Central memory CD8-positive, alpha-beta T cell (primary cell): ENCODE measurements at regions not wholly inside any gene's neighbourhood (a gene's known extent, or its start where the extent isn't known, plus 50 kb on each side); places are given as distances from the start of the nearest gene placed in this dataset.

Source experiments
- ATAC-seq: fragments of 150-1000 bp; cut with Tn5 transposase; replicated peaks from 2 replicates; pipeline ENCODE4 v1.10.0; 2022; ENCODE audit warnings: mild to moderate bottlenecking, moderate FRiP score, moderate number of reproducible peaks; ENCODE audit not compliant: poor library complexity, severe bottlenecking; ENCODE audit errors: extremely low read depth
- DNase-seq, 2 donors: peaks; one replicate each; pipeline ENCODE4 v3.0.0; 2021; ENCODE audit warnings: low spot score in 2 of 2
- H3K27ac Mint-ChIP-seq: one replicate; pipeline ENCODE4 v1.8.0; 2022; ENCODE audit warnings: low read depth, mild to moderate bottlenecking, moderate library complexity, mixed read lengths
- H3K27me3 Mint-ChIP-seq: one replicate; pipeline ENCODE4 v1.8.0; 2022; ENCODE audit warnings: mixed read lengths
- H3K36me3 Mint-ChIP-seq: one replicate; pipeline ENCODE4 v1.8.0; 2022; ENCODE audit warnings: mild to moderate bottlenecking, moderate library complexity, mixed read lengths; ENCODE audit not compliant: insufficient read depth
- H3K4me1 Mint-ChIP-seq: one replicate; pipeline ENCODE4 v1.8.0; 2022; ENCODE audit warnings: mixed read lengths
- H3K4me3 Mint-ChIP-seq: one replicate; pipeline ENCODE4 v1.8.0; 2022; ENCODE audit warnings: mild to moderate bottlenecking, moderate library complexity, mixed read lengths
- H3K9me3 Mint-ChIP-seq: one replicate; pipeline ENCODE4 v1.8.0; 2022; ENCODE audit warnings: mixed read lengths

- H3K27ac Mint-ChIP-seq, result no peak overlapping the region
- H3K4me1 Mint-ChIP-seq, result no peaks in the 10 kb centered on the region
- H3K27me3 Mint-ChIP-seq, result peaks cover 37% of the 10 kb centered on the region
- no peak for DNase-seq
- peaks cover 1% of the 10 kb centered on the region for H3K36me3 Mint-ChIP-seq
- no peak overlapping the region for H3K4me3 Mint-ChIP-seq
- no peaks in the 10 kb centered on the region for H3K9me3 Mint-ChIP-seq
- no peak for ATAC-seq
Observed at GRCh38 chr10:111207500-111207899, 130.7 kb downstream of the ADRA2A start.

GRCh38 chr10:111208951-111209350, 132.1 kb downstream of the ADRA2A start:
- ATAC-seq (no peak), DNase-seq (no peak)
- Mint-ChIP-seq H3K27me3 (peaks cover 23% of the 10 kb centered on the region), H3K4me1 (no peaks in the 10 kb centered on the region), H3K4me3 (no peak overlapping the region), H3K36me3 (peaks cover 1% of the 10 kb centered on the region), H3K27ac (no peak overlapping the region), H3K9me3 (no peaks in the 10 kb centered on the region)

- DNase-seq (no peak), ATAC-seq (no peak)
- H3K4me1 Mint-ChIP-seq, result no peaks in the 10 kb centered on the region
- no peak overlapping the region for H3K4me3 Mint-ChIP-seq
- H3K36me3 Mint-ChIP-seq, result peaks cover 1% of the 10 kb centered on the region
- peaks cover 21% of the 10 kb centered on the region for H3K27me3 Mint-ChIP-seq
- H3K9me3 Mint-ChIP-seq, result no peaks in the 10 kb centered on the region
- H3K27ac Mint-ChIP-seq, result no peak overlapping the region
Observed at GRCh38 chr10:111209692-111210091, 132.9 kb downstream of the ADRA2A start.

GRCh38 chr10:111211241-111211640, 134.4 kb downstream of the ADRA2A start:
- Mint-ChIP-seq H3K27me3 (peaks cover 12% of the 10 kb centered on the region), H3K4me1 (no peaks in the 10 kb centered on the region), H3K4me3 (no peak overlapping the region), H3K27ac (no peak overlapping the region), H3K9me3 (no peaks in the 10 kb centered on the region), H3K36me3 (peaks cover 1% of the 10 kb centered on the region)
- ATAC-seq (no peak), DNase-seq (no peak)

- peaks cover 14% of the 10 kb centered on the region for H3K27me3 Mint-ChIP-seq
- H3K4me3 Mint-ChIP-seq, result no peak overlapping the region
- H3K27ac Mint-ChIP-seq, result no peak overlapping the region
- ATAC-seq (no peak), DNase-seq (no peak)
- H3K4me1 Mint-ChIP-seq, result no peaks in the 10 kb centered on the region
- H3K36me3 Mint-ChIP-seq, result peaks cover 1% of the 10 kb centered on the region
- no peaks in the 10 kb centered on the region for H3K9me3 Mint-ChIP-seq
Observed at GRCh38 chr10:111211706-111212105, 134.9 kb downstream of the ADRA2A start.

GRCh38 chr10:111221682-111222480, 145.1 kb downstream of the ADRA2A start:
- Mint-ChIP-seq H3K36me3 (peaks cover 2% of the 10 kb centered on the region), H3K27me3 (peaks cover 83% of the 10 kb centered on the region), H3K4me3 (no peak overlapping the region), H3K27ac (no peak overlapping the region), H3K9me3 (peaks cover 6% of the 10 kb centered on the region), H3K4me1 (no peaks in the 10 kb centered on the region)
- ATAC-seq, result no peak
- no peak for DNase-seq

GRCh38 chr10:111222961-111223360, 146.1 kb downstream of the ADRA2A start:
- peaks cover 6% of the 10 kb centered on the region for H3K9me3 Mint-ChIP-seq
- no peak overlapping the region for H3K4me3 Mint-ChIP-seq
- ATAC-seq (no peak), DNase-seq (no peak)
- no peaks in the 10 kb centered on the region for H3K4me1 Mint-ChIP-seq
- H3K27ac Mint-ChIP-seq, result no peak overlapping the region
- peaks cover 2% of the 10 kb centered on the region for H3K36me3 Mint-ChIP-seq
- peaks cover 82% of the 10 kb centered on the region for H3K27me3 Mint-ChIP-seq

- H3K9me3 Mint-ChIP-seq, result peaks cover 6% of the 10 kb centered on the region
- DNase-seq (no peak), ATAC-seq (no peak)
- peaks cover 60% of the 10 kb centered on the region for H3K27me3 Mint-ChIP-seq
- no peaks in the 10 kb centered on the region for H3K4me1 Mint-ChIP-seq
- no peaks in the 10 kb centered on the region for H3K36me3 Mint-ChIP-seq
- no peak overlapping the region for H3K27ac Mint-ChIP-seq
- H3K4me3 Mint-ChIP-seq, result no peak overlapping the region
Observed at GRCh38 chr10:111231779-111232178, 154.9 kb downstream of the ADRA2A start.

- no peak for DNase-seq
- Mint-ChIP-seq H3K27ac (no peak overlapping the region), H3K4me1 (no peaks in the 10 kb centered on the region), H3K27me3 (peaks cover 48% of the 10 kb centered on the region), H3K36me3 (no peaks in the 10 kb centered on the region), H3K9me3 (peaks cover 2% of the 10 kb centered on the region), H3K4me3 (no peak overlapping the region)
- no peak for ATAC-seq
Observed at GRCh38 chr10:111233439-111233838, 156.6 kb downstream of the ADRA2A start.

- no peaks in the 10 kb centered on the region for H3K4me1 Mint-ChIP-seq
- H3K27me3 Mint-ChIP-seq, result peaks cover 45% of the 10 kb centered on the region
- H3K4me3 Mint-ChIP-seq, result no peak overlapping the region
- H3K36me3 Mint-ChIP-seq, result no peaks in the 10 kb centered on the region
- H3K27ac Mint-ChIP-seq, result no peak overlapping the region
- DNase-seq (no peak), ATAC-seq (no peak)
- no peaks in the 10 kb centered on the region for H3K9me3 Mint-ChIP-seq
Observed at GRCh38 chr10:111234234-111234913, 157.5 kb downstream of the ADRA2A start.

GRCh38 chr10:111234914-111235302, 158.1 kb downstream of the ADRA2A start:
- DNase-seq, result no peak
- Mint-ChIP-seq H3K9me3 (no peaks in the 10 kb centered on the region), H3K27ac (no peak overlapping the region), H3K36me3 (no peaks in the 10 kb centered on the region), H3K4me3 (no peak overlapping the region), H3K4me1 (no peaks in the 10 kb centered on the region), H3K27me3 (peaks cover 50% of the 10 kb centered on the region)
- ATAC-seq, result no peak

- no peaks in the 10 kb centered on the region for H3K4me1 Mint-ChIP-seq
- no peak overlapping the region for H3K27ac Mint-ChIP-seq
- H3K9me3 Mint-ChIP-seq, result no peaks in the 10 kb centered on the region
- DNase-seq, result no peak
- H3K4me3 Mint-ChIP-seq, result no peak overlapping the region
- ATAC-seq, result no peak
- peaks cover 39% of the 10 kb centered on the region for H3K27me3 Mint-ChIP-seq
- no peaks in the 10 kb centered on the region for H3K36me3 Mint-ChIP-seq
Observed at GRCh38 chr10:111240348-111240747, 163.5 kb downstream of the ADRA2A start.

GRCh38 chr10:111243126-111243525, 166.3 kb downstream of the ADRA2A start:
- ATAC-seq (no peak), DNase-seq (no peak)
- Mint-ChIP-seq H3K9me3 (no peaks in the 10 kb centered on the region), H3K27me3 (peaks cover 48% of the 10 kb centered on the region), H3K27ac (no peak overlapping the region), H3K4me1 (no peaks in the 10 kb centered on the region), H3K4me3 (no peak overlapping the region), H3K36me3 (no peaks in the 10 kb centered on the region)
